Embryonic facial prominence (tissue), 1 donor: ENCODE measurements at regions not wholly inside any gene's neighbourhood (a gene's known extent, or its start where the extent isn't known, plus 50 kb on each side); places are given as distances from the start of the nearest gene placed in this dataset.
"Not testable (repeated sequence)": the region's sequence is repeated elsewhere in the genome, so short reads cannot be mapped to it uniquely, and the experiment has no call there.

Experiments
- DNase-seq: peaks from one replicate; pipeline ENCODE4 v3.0.0-alpha.2; 2016; ENCODE audit errors: extremely low spot score

DNA sequence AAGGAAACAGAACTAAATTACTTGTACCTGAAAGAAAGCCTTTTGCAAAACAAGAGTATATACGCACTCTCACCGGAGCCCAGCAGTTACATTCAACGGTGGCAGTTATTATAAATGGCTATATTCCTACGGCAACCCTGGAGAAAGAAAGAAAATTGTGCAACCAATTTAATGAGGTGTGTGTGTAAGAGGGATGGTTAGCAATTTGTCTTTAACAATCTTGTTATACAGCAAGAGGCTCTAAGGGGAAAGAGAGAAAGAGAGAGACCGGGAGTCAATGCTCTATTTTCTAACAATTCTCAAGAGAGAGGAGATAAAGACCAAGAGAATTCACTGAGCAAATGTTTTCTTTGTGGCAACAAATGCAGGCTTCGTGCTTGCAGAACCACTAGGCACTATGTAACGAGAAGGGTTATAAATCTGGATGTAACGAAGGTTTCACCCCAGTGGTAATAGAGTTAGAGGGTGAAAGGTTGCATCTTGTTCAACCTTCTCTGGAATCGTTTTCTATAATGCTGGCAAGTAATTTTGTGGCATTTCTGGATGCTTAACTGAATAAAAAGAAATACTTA, 359.1 kb upstream of the SPRED2 start:
- DNase-seq: no peak

DNA sequence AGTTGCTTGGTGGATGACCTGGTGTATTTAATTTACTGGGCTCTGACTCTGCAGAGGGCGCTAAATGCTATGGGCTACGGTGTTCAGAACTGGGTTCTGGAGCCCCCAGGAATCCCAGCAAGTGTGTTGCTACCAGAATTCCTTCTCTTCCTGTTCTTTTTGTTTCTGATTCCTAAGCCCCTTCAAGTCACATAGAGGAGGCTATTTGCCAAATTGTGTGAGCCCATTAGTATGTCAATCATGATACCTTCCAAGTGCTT, 358.2 kb upstream of the SPRED2 start:
- DNase-seq: no peak

DNA sequence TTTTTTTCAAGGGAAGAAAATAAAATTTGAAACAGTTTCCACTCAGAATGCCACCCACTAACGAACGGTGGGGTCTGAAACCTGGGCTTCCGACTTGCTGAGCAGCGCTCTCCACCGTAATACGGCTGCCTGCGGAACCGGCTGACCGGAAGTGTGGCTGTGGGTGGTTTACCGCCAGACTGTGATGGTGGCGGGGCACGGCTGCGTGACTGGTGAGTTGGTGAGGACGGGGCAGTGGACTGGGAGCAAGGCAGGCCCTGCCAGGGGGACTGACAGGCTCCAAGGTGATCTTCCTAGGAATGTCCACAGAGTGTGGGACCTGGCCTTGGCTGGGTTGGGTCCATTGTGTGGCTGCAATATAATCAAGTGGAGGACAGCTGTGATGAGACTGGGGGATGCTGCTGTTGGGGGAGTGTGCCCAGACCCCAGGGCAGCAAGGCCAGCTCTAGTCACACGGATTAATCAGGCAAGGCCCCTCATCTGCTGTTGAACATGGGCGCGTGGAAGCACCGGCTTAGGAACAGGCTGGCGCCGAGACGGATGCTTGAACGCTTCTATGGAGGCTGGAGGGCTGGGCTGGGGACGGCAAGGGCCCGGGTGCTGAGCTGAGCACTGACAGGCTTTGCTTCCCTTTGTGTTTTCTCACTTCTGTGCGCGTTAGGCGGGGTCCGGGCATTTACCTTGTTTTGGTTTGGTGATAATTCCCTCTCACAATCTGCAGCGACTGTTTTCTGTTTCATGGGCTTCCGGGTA, 357.7 kb upstream of the SPRED2 start:
- no peak for DNase-seq

DNA sequence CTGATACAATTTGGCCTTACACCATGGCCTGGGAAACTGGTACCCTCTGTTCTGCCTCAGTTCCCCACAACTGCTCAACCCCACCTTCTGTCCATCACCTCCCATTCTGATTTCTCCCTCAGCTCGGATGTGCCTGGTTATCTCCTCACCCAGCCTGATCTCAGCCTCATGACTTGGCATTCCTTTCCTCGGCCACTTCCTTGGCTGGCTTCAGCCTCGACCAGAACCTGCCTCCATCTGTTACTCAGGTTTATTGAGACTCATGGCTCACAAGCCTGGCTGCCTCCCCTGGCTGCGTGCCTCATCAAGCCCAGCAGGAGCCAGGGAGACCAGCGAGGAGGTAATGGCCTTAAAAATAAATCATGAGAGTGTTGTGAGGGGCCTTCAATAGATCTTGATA, 356.2 kb upstream of the SPRED2 start:
- no peak for DNase-seq

DNA sequence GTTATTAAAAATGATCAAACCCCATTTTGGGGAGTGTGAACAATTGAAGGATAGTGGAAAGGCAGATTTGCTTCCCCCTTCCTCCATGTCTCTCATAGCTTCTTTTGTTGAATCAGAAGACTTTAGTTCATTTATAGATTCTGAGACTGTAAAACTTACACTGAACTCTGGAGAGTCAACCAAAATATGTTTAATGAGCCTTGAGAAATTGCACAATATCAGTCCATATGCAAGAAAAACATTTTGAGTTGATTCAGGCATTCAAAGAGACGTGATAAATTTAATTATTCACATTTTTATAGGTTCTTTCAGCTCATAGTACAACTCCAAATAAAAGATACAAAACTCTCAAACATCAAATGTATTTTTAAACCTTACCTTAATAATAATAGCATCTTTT, 354.4 kb upstream of the SPRED2 start:
- DNase-seq: no peak

DNA sequence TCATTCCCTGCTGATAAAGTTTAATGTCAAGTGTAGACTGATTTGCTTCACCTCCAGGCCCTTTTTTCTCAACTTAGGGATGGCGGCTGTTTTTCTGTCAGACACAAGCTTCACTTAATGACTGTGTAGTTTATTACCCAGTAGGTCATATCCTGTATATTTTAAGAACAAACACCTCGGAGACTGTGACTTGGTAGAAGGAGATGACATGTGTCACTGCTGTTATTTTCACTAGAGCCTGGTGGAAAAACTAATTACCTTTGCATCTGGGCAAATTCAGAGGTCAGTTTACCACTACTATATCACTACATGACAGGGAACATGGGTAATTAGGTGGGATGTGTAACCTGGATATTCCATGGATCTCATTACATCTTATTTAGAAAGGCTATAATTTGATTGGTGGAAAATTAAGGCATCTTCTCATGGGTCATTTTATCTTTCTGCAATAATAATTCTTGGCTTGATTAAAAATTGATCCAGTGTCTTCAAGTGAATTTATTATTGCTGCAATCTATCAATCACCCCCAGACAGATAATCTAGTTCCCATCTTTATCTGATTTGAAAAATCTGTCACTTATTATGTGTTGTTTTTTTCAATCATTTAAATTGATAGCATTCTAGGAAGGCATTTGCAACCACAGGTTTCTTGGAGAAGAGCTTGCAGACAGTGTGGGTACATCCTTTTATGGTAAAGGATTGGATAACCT, 353.8 kb upstream of the SPRED2 start:
- no peak for DNase-seq

DNA sequence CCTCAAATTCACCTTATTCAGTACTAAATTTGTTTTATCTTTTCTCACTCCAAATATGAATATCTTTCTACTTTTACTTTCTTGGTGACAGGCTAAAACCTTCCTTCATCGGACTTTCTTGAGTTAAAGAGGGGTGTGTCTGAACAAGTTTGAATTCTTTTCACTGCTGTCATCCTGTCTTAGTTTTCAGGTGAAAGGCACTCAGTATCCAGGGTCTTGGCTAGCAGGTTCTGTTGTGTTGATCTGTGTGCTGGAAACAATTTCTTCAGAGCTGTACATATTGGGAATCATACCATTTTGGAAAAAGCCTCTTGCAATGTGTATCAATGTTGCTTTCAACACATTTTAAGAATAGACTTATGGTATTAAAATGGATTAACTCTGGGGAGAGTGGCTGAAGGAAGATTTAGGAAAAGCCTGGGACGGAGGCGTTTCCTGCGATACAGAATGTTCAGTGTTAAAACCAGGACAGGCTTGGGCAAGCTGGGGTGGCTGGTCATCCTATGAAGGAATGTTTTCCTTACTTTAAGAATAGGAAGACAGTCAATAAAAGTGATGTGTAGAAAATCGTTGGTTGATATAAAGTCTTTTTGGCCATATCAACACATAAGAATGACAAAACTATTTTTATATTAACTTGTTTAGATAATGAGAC, 350.7 kb upstream of the SPRED2 start:
- DNase-seq: no peak

DNA sequence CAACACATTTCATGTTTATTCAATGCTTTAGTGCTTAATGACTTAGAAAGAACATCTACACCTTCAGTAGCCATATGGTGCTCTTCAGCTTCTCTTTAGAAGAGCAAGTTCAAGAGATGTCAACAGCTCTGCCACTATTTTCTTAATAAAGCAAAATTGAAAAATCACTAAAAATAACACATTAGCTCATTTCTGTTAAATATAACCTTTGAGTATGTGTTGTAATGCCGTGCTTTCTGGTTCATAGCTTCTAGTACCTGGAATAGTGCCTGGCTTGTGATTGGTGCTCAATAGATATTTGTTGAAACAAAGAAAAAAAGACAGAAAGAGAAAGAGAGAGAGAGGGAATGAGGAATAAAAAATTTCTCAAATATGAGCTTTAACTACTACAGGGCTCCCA, 349.8 kb upstream of the SPRED2 start:
- no peak for DNase-seq

DNA sequence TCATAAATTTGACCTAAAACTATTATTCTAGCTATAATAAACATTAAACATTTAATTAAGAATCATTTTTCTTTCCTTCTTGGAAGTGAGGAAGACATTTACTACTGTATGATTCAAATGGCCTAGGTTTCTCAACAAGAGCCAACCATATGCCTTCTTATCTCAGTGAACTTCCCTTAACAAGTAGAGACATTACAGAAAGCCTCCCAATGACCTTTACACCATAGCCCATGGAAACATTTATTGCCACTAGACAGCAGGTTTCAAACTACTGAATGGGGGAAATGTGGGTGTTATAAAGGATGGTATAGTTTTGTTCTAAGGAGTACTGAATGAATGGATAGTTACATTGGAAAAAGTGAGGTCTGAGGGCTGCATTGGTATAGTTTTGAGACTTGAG, 349.4 kb upstream of the SPRED2 start:
- no peak for DNase-seq

DNA sequence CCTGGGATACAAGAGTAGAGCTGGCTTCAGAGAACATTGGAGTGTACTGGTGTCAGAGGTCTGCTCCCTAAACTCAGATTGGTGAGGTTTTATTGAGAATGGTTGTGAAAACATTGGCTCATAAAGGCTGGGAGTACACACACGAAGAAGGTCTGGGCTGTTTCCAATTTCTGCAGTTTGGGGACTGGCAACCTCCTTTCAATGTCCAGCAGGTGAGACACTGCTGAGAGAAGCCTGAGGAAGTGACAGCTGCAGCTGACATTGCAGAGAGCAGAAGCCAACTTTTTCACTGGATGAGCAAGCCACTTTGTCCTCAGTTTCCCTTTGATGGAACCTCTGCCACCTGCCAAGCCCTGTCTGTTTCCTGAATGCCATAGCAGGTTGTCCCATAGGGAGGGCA, 346.6 kb upstream of the SPRED2 start:
- no peak for DNase-seq

DNA sequence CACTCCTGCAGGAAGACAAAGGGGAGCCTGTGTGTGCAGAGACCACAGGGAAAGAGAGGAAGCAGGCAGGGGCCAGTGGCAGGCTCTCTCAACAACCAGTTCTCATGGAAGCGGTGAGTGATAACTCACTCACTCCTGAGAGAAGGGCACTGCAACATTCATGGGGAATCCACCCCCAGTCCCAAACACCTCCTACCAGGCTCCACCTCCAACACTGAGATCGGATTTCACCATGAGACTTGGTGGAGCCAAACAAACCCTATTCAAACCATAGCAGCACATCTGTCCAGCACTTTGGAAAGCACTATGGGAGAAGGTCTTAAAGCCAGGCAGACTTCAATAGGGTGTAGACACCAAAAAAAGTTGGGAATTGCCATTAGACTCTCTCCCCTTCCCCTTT, 345.7 kb upstream of the SPRED2 start:
- DNase-seq: no peak

DNA sequence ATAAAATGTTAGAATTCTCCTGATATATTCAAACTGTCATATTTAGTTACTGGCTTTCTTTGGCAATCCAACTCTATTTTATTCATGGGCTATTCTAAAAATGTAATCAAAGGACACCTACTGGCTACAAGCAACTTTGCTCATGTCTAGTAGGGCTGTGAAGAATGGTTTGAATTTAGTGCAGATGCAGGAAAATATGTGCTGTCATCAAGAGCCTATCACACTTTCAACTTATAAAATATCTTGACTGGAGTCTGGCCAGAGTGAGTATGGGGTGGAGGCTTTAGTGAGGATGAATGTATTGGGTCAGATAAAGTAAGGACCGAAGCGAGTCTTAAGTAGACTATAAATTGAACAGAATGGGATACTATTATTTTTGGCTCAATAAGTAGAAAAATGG, 343.4 kb upstream of the SPRED2 start:
- peak; percentile 23 for DNase-seq

DNA sequence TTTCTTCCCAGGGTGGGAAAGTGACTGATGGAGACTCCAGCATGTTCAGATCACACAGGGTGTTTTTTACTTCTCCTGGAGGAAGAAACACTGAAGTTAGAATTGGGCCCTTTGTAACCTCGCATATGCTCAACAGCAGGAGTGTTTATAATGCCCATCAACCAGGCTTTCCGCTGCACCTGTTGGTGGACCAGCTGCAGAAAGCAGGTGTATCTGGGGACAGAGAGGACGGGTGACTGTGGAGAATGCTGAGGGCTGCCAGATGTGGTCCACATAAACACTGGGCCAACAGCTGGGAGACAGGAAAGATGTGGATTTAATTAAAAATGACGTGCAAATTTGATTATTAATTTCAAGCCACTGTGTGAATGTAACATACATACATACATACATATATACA, 335.5 kb upstream of the SPRED2 start:
- no peak for DNase-seq

DNA sequence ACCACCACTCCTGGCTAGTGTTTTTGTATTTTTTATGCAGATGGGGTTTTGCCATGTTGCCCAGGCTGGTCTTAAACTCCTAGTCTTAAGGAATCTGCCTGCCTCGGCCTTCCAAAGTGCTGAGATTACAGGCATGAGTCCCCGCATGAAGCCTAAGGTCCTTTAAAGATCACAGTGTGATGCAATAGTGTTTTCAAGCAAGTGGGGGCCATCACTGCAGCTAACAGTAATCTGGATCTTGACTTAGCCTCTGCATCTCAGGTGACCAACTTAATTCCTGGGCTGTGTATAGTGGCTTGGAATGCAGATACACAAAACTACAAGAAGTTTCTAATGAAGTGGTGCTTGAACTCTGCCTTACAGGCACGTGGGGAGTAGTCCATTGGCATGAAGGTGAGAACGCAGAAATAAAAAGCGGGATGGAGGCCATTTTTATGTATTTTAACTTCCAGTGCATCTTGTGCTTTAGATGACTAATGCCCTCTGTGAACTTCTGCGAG, 334.4 kb upstream of the SPRED2 start:
- DNase-seq: no peak

DNA sequence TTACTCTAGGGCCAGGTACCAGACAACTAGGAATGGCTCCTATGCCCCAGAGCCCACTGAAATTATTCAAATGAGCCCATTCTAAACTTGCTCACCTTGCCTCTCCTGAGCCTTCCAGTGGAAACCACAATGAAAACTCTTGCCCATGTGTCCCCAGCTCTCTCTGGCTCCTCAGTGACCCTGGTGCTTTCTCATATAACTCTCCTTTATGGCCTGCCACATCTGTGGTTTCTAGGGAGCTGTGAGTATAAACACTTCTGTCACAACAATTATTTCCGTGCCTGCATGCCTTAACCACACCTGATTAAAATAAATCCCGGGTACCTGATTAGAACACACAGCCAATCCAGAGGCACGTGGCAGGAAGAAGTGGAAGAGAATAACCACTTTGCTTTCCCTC, 333.0 kb upstream of the SPRED2 start:
- no peak for DNase-seq

DNA sequence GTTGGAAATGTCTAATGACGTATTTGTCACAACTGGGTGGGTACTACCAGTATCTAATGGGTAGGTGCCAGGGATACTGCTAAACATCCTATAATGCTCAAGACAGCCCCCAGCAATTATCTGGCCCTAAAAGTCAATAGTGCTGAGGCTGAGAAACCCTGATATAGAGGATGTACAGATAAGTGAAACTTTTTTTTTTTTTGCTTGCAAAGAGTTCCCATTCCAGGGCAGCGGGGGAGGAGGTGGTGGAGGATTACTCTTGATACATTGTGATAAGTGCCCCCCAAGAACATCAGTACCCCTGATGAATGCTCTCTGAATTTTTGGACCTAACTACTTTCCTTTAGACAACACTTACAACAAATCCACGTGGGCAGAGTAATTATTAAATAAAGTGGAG, 329.7 kb upstream of the SPRED2 start:
- DNase-seq: no peak

DNA sequence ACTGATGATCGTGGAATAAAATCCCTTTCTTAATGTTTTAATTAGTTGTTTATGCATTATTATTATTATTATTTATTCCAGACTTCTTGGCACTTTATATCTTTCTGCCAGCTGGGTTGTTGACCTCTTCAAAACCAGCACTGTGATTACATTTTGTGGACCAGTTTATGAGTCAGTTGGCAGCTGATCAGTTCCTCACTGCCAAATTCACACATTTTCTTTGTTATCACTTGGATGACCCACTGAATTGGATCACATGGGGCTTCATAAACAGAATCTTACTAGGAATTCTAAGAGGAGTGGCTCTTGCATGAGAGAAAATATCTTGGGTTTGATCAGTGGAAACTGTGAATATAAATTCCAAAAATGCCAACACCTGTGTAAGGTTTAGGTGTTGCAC, 321.8 kb upstream of the SPRED2 start:
- no peak for DNase-seq

DNA sequence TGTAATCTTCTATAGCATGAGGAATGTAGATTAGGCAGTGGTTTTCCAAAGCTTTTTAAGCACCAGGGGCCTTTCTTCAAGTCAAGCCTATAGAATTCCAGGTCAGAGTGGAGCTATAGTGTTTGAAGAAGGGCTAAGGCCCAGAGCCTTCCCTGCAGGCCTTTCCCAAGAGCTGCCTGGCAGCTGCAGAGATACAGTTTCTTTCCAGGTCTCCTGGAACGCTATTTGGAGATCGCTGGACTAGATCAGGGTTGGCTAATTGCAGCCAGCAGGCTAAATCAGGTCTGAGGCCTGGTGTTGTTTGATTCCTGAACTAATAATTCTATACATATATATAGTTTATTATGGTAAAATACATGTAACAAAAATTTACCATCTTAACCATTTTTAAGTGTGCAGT, 319.0 kb upstream of the SPRED2 start:
- DNase-seq: no peak

DNA sequence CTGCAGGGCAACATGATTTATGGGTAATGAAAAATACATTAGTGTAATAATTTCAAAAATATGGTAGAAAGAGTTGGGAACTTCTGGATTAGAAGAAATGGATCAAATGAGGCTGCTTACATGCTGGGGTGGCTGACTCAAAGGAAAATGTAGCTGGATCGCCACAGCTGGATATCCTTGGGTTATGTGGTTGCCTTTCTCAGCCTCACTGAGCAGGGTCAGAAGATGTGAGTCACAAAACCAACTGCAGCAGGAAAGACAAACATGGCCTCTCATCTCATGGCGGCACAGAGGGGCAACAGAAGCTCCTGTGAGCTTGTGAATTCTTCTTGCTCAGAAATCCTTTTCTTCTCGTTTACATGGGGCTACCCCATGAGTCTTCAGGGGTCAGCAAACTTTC, 317.1 kb upstream of the SPRED2 start:
- DNase-seq: no peak

DNA sequence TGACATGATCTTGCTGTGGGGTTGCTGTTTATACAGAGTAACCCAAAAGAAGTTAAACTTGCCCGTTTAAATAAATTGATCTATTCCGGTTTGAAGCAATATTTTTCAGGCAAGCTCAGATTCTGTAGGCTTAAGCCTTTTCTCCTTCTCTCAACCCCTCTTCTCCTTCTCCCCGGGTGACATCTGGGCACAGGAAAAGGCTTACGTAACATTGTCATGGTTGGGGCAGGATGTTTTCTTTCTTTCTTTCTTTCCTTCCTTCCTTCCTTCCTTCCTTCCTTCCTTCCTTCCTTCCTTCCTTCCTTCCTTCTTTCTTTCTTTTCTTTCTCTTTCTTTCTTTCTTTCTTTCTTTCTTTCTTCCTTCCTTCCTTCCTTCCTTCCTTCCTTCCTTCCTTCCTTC, 315.5 kb upstream of the SPRED2 start:
- DNase-seq: not testable (repeated sequence)

DNA sequence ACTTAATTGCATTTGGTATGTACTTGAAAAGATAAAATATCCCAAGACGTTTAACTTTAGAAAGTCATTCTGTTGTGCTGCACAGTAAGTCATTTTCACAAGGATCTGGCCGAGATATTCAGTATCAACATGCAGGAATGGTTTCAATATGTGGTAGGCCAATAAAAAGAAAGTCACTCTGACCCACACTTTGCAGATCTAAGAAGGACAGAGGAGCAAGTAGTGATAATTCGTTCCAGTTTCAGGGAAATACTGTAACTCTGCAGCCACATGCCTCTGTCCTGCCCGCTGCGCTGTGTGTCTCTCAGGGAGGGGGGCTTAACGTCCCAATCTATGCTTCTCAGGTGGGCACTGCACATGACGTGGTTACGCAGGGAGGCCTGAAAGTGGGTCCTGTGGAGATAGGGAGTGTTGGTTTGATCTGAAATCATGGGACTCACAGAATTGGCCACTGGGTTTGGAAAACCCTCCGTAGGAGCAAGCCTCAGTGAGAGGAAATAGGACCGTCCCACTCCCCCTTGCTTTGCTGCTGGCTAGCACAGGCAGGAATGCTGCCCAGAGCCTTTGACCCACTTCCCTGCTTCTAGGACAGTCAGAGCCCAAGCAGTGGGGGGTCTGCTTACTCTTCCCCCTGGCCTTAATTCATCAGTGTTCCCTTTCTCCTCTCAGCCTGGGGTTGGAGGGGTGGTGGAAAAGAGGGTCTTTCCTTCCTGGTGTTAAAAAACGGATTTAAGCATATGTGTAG, 314.7 kb upstream of the SPRED2 start:
- no peak for DNase-seq
